HuH-7.5 (cell line): ENCODE measurements at regions not wholly inside any gene's neighbourhood (a gene's known extent, or its start where the extent isn't known, plus 50 kb on each side); places are given as distances from the start of the nearest gene placed in this dataset.
"Not testable (repeated sequence)": the region's sequence is repeated elsewhere in the genome, so short reads cannot be mapped to it uniquely, and the experiment has no call there.

Experiments used
- DNase-seq: peaks from one replicate; pipeline ENCODE4 v3.0.0; 2011; ENCODE audit warnings: low spot score

DNA sequence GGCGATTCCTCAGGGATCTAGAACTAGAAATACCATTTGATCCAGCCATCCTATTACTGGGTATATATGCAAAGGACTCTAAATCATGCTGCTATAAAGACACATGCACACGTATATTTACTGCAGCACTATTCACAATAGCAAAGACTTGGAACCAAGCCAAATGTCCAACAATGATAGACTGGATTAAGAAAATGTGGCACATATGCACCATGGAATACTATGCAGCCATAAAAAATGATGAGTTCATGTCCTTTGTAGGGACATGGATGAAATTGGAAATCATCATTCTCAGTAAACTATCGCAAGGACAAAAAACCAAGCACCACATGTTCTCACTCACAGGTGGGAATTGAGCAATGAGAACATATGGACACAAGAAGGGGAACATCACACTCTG, 93.1 kb upstream of the NT5E start:
- DNase-seq = not testable (repeated sequence)

GRCh38 chr6:85355816-85356215, 94.1 kb upstream of the NT5E start:
- no peak for DNase-seq

- DNase-seq = peak; percentile 27
Observed at GRCh38 chr6:85354761-85355618, 94.9 kb upstream of the NT5E start.

DNA sequence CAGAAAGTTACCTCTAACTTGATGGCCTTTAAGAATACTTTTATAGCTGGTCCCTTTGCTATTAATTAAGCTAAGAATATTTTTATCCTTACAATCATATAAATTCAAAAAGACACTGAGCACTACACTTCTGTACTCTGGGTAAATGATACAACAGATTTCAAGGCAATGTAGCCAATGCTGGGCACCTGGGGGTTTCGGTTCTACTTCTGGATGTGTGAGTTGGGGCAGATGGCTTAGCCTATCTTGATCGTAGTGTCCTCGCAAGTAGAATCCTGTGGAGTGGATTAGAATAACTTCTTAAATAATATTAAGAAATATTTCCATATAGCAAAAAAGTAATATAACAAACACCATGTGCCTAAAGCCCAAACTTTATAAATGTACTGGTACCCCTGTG, 96.9 kb upstream of the NT5E start:
- no peak for DNase-seq

DNA sequence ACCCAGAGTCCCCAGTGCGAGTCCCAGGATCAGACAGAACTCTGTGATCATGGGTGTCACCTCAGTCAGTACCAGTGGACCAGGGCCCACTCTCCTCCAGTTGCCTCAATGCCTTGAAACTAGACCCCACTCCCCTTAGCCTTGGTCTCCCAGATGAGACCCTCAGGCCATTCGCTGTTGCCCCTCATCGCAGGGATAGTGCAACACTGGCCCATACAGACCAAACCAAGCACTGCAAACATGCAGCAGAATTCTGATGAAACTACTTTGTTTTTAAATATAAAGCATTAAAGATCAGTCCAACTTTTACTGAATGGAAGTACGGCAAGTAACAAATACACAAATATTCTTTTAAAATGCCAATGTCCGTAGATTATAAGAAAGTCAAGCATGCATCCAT, 101.2 kb upstream of the NT5E start:
- no peak for DNase-seq

- no peak for DNase-seq
Observed at GRCh38 chr6:85347812-85348211, 102.1 kb upstream of the NT5E start.

GRCh38 chr6:85346196-85346595, 103.7 kb upstream of the NT5E start:
- no peak for DNase-seq

DNA sequence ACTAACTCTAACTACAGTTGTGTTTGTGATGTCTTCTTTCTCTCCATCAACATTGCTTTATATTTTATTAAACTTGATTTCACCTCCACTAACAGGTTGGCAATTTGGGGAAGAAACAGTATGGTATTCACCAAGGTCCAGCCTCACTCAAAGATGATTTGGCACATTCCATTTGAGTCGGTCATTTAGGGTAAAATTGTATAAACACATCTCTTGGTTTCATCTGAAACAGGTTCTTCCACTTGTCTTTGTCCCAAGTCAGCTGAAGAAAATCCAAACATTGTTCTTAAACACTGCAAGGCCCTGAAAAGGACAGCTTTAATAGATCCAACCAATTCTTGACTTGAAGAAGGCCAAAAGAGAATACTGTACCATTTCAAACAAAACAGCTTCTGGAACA, 104.9 kb upstream of the NT5E start:
- DNase-seq = no peak

- DNase-seq = no peak
Observed at GRCh38 chr6:85343428-85343827, 106.5 kb upstream of the NT5E start.

- no peak for DNase-seq
Observed at GRCh38 chr6:85329196-85329595, 120.7 kb upstream of the NT5E start.

DNA sequence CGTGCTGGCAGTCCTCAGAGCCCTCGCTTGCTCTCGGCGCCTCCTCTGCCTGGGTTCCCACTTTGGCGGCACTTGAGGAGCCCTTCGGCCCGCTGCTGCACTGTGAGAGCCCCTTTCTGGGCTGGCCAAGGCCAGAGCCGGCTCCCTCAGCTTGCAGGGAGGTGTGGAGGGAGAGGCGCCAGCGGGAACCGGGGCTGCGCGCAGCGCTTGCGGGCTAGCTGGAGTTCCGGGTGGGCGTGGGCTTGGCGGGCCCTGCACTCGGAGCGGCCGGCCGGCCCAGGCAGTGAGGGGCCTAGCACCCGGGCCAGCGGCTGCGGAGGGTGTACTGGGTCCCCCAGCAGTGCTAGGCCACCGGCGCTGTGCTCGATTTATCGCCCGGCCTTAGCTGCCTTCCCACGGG, 124.1 kb upstream of the NT5E start:
- not testable (repeated sequence) for DNase-seq

GRCh38 chr6:85323435-85324040, 126.3 kb upstream of the NT5E start:
- DNase-seq = peak; percentile 45

GRCh38 chr6:85322446-85323105, 127.3 kb upstream of the NT5E start:
- DNase-seq = no peak

- DNase-seq = no peak
Observed at GRCh38 chr6:85321906-85322305, 128.0 kb upstream of the NT5E start.

- no peak for DNase-seq
Observed at GRCh38 chr6:85314586-85314985, 135.3 kb upstream of the NT5E start.

DNA sequence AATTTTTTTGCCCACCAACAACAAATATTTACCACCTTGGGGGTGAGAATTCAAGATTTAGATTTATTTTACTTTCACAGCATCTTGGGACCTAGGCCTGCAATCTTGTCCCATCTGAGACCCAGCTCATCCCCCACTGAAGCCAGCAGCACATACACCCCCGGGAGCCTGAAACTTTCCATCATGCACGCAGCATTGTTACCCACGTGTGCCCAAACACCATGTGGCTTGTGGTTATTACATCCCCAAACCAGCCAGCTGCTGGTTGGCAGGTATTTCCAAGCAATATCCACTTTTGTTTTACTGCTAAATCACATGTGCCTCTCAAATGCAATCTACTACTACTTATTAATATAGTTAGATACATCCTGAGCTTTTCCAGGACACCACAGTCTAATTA, 149.3 kb upstream of the NT5E start:
- no peak for DNase-seq

DNA sequence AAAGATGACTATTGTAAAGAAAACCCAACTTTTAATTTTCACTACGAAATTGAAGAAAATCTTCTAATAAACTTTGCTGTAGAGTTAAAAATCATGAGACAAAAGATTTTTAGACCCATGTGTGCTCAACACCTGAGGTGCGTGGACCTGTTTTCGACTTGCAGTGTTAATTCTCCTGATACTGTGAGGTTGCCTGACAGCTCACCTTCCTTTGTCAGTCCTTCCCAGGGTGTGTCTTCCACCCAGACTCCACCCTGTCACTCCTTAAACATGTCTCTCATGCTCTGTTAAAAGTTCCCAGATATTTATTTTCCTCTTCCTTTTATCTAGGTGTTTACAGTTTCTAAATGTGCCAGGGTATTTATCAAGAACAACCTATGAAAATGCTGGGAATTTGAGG, 151.3 kb upstream of the NT5E start:
- DNase-seq = no peak

DNA sequence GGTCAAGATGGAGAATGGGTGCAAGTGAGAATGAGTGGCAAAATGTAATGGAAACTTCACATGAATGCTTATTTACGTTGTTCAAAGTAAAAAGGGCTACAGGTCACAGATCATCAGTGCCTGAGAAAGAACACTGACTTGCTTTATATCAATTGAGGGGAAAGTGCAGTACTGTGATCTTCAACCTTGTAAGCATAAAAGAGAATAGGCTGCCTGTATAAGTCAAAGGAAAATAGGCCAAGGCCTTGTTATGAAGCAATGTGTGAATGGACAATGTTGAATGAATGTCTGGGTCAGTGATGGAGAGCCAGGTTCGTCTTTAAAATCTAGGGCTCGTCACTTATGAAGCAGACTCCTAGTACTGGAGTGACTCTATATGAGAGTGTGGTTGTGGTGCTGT, 158.6 kb upstream of the NT5E start:
- DNase-seq = no peak

- DNase-seq = no peak
Observed at GRCh38 chr6:85287654-85288053, 162.2 kb upstream of the NT5E start.

- no peak for DNase-seq
Observed at GRCh38 chr6:85287158-85287557, 162.7 kb upstream of the NT5E start.

GRCh38 chr6:85286507-85286906, 163.4 kb upstream of the NT5E start:
- not testable (repeated sequence) for DNase-seq

GRCh38 chr6:85285934-85286333, 163.9 kb upstream of the NT5E start:
- DNase-seq = no peak

- no peak for DNase-seq
Observed at GRCh38 chr6:85285114-85285513, 164.8 kb upstream of the NT5E start.
